Thoracic aorta (tissue), 2 donors: ENCODE measurements at regions not wholly inside any gene's neighbourhood (a gene's known extent, or its start where the extent isn't known, plus 50 kb on each side); places are given as distances from the start of the nearest gene placed in this dataset.

Source experiments
- ATAC-seq: fragments of 150-250 bp; one replicate; pipeline ENCODE4 v1.8.0; 2017; ENCODE audit warnings: low read depth; ENCODE audit not compliant: insufficient number of reproducible peaks, low FRiP score
- DNase-seq: peaks from one replicate; pipeline ENCODE4 v3.0.0-alpha.2; 2020; ENCODE audit warnings: low spot score
- H3K27ac ChIP-seq, 2 donors: fragments of 200-600 bp; sonication (generic); 1 replicate in 1 of 2; 2 replicates in 1 of 2; pipeline ENCODE4 v1.5.1; 2016; ENCODE audit warnings: mild to moderate bottlenecking in 2 of 2, moderate library complexity in 2 of 2
- H3K27me3 ChIP-seq: fragments of 200-600 bp; sonication (generic); replicated peaks from 2 replicates; pipeline ENCODE4 v1.6.0; 2016; ENCODE audit warnings: mild to moderate bottlenecking; ENCODE audit not compliant: insufficient read depth
- H3K36me3 ChIP-seq: fragments of 200-600 bp; sonication (generic); one replicate; pipeline ENCODE4 v1.5.1; 2016
- H3K4me1 ChIP-seq, 2 donors: fragments of 200-600 bp; sonication (generic); 1 replicate in 1 of 2; 2 replicates in 1 of 2; pipeline versions ENCODE4 v1.5.1 to v1.6.0; 2016; ENCODE audit warnings: low read depth in 2 of 2, mild to moderate bottlenecking in 1 of 2; ENCODE audit not compliant: control insufficient read depth in 1 of 2
- H3K4me3 ChIP-seq: fragments of 200-600 bp; sonication (generic); 2 replicates; pipeline ENCODE4 v1.5.1; 2016; ENCODE audit warnings: mild to moderate bottlenecking
- H3K9me3 ChIP-seq: fragments of 200-600 bp; sonication (generic); 2 replicates; pipeline ENCODE4 v1.5.1; 2016
- CTCF ChIP-seq: fragments of 200-600 bp; sonication (generic); IDR thresholded peaks from one replicate; pipeline ENCODE4 v1.5.1; 2019; ENCODE audit warnings: antibody characterized with exemption

- H3K9me3 ChIP-seq: no peaks in the 10 kb centered on the region
- no peak for ATAC-seq
- no peaks in the 10 kb centered on the region for H3K4me1 ChIP-seq
- no peaks in the 10 kb centered on the region for H3K36me3 ChIP-seq
- no peaks in the 10 kb centered on the region for H3K27me3 ChIP-seq
- DNase-seq: no peak
- no peak overlapping the region for H3K4me3 ChIP-seq
- TF ChIP-seq CTCF: no peak
- no peak overlapping the region for H3K27ac ChIP-seq
Observed at GRCh38 chr4:35565640-35566039, 678.7 kb downstream of the ARAP2 start.

GRCh38 chr4:35591035-35591434 lies 653.3 kb downstream of the ARAP2 start:
- ATAC-seq: no peak
- Histone ChIP-seq H3K4me1 (no peaks in the 10 kb centered on the region), H3K9me3 (no peaks in the 10 kb centered on the region), H3K27me3 (no peaks in the 10 kb centered on the region), H3K27ac (no peak overlapping the region), H3K36me3 (no peaks in the 10 kb centered on the region), H3K4me3 (no peak overlapping the region)
- TF ChIP-seq CTCF: no peak
- DNase-seq: no peak

- no peak for DNase-seq
- Histone ChIP-seq H3K4me1 (no peaks in the 10 kb centered on the region), H3K36me3 (no peaks in the 10 kb centered on the region), H3K9me3 (no peaks in the 10 kb centered on the region), H3K4me3 (no peak overlapping the region), H3K27ac (no peak overlapping the region), H3K27me3 (no peaks in the 10 kb centered on the region)
- ATAC-seq: no peak
- no peak for TF ChIP-seq CTCF
Observed at GRCh38 chr4:35604252-35604651, 640.1 kb downstream of the ARAP2 start.

- no peak for DNase-seq
- ATAC-seq: no peak
- H3K36me3 ChIP-seq: no peaks in the 10 kb centered on the region
Observed at GRCh38 chr4:35604724-35605123, 639.6 kb downstream of the ARAP2 start.

GRCh38 chr4:35608205-35608604 lies 636.1 kb downstream of the ARAP2 start:
- Histone ChIP-seq H3K27ac (no peak overlapping the region), H3K9me3 (no peaks in the 10 kb centered on the region), H3K27me3 (no peaks in the 10 kb centered on the region), H3K36me3 (no peaks in the 10 kb centered on the region), H3K4me1 (no peaks in the 10 kb centered on the region), H3K4me3 (no peak overlapping the region)
- ATAC-seq (no peak), DNase-seq (no peak)
- no peak for TF ChIP-seq CTCF

More at GRCh38 chr4:35604724-35605123, 639.6 kb downstream of the ARAP2 start:
- TF ChIP-seq CTCF: no peak
- no peaks in the 10 kb centered on the region for H3K27me3 ChIP-seq
- H3K27ac ChIP-seq: no peak overlapping the region
- H3K4me1 ChIP-seq: no peaks in the 10 kb centered on the region
- H3K4me3 ChIP-seq: no peak overlapping the region
- H3K9me3 ChIP-seq: no peaks in the 10 kb centered on the region
